Left ventricle myocardium inferior (tissue), 1 donor: ENCODE measurements at regions not wholly inside any gene's neighbourhood (a gene's known extent, or its start where the extent isn't known, plus 50 kb on each side); places are given as distances from the start of the nearest gene placed in this dataset.
A peak's percentile ranks its signal among the peaks of the same experiment; 100 is the strongest.
"Not testable (repeated sequence)": the region's sequence is repeated elsewhere in the genome, so short reads cannot be mapped to it uniquely, and the experiment has no call there.

Experiments used
- DNase-seq: peaks from one replicate; pipeline ENCODE4 v3.0.0-alpha.2; 2020
- H3K27ac ChIP-seq: fragments of 200-600 bp; replicated peaks from 2 replicates; pipeline ENCODE4 v1.8.0; 2021
- H3K27me3 ChIP-seq: fragments of 200-600 bp; 2 replicates; pipeline ENCODE4 v1.8.0; 2021; ENCODE audit warnings: low read depth
- H3K36me3 ChIP-seq: fragments of 200-600 bp; 2 replicates; pipeline ENCODE4 v1.8.0; 2021
- H3K4me1 ChIP-seq: fragments of 200-600 bp; 2 replicates; pipeline ENCODE4 v1.8.0; 2021
- H3K4me3 ChIP-seq: fragments of 200-600 bp; 2 replicates; pipeline ENCODE4 v1.8.0; 2021; ENCODE audit warnings: mild to moderate bottlenecking, moderate library complexity
- H3K9me3 ChIP-seq: fragments of 200-600 bp; replicated peaks from 2 replicates; pipeline ENCODE4 v1.8.0; 2021
- intact Hi-C: fragments of 100-400 bp; cut with micrococcal nuclease; formaldehyde crosslinking; loops from one replicate; pipeline ENCODE4 v1.11.0; 2022
- TF ChIP-seq, protein P1 (sequence below): fragments of 200-600 bp; IDR thresholded peaks from 2 replicates; pipeline ENCODE4 v1.8.0; 2021; ENCODE audit warnings: antibody characterized with exemption, mild to moderate bottlenecking, borderline replicate concordance
- donor health status: DM: no; HTN: yes; CAD: no; lungs with severe emphysema.

DNA sequence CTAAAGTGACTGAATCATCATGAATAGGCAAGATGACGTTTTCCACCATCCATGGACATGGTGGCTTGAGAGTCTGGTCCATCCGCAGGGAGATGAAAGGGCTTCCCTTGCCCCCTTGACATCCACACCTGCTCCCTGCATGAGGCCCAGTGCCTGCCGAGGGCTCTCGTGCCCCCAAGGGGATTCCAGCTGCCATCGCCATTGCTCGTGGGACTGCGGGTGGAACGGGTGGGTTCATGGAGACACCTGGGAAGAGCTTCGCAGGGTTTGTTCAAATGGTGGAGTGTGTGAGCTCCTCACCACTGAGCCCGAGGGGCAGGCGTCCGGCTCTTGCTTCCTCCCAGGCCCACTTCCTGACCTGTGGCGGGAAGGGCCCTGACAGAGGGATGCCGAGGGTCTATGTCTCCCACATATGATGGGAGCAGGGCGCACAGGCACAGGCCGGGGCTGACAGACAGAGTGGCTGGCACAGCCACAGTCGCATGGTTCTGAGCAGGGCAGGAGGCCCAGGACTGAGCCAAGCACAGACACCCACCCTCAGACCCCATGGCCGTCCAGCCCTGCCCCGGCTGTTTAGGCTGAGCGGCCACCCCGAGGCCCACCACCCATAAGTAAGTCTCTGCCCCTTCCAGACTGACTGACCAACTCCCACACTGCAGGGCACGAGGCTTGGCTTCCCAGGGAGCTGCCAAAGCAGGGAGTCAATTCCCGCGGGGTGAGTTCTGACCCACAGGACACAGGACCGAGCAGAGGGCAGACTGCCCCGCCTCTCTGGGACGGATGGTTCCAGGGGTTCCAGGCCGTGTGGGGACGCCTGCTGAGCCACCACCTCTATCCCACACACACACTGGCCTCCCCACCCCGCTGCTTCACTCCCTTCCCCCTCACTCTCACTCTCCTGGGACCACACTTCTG lies 70.0 kb upstream of the PPP1R26 start:
- peaks cover 98% of the 10 kb centered on the region for H3K27me3 ChIP-seq
- no peak overlapping the region for H3K4me3 ChIP-seq
- DNase-seq: no peak
- no peak overlapping the region for H3K27ac ChIP-seq
- H3K4me1 ChIP-seq: peaks cover 5% of the 10 kb centered on the region
- TF ChIP-seq, protein P1, sequence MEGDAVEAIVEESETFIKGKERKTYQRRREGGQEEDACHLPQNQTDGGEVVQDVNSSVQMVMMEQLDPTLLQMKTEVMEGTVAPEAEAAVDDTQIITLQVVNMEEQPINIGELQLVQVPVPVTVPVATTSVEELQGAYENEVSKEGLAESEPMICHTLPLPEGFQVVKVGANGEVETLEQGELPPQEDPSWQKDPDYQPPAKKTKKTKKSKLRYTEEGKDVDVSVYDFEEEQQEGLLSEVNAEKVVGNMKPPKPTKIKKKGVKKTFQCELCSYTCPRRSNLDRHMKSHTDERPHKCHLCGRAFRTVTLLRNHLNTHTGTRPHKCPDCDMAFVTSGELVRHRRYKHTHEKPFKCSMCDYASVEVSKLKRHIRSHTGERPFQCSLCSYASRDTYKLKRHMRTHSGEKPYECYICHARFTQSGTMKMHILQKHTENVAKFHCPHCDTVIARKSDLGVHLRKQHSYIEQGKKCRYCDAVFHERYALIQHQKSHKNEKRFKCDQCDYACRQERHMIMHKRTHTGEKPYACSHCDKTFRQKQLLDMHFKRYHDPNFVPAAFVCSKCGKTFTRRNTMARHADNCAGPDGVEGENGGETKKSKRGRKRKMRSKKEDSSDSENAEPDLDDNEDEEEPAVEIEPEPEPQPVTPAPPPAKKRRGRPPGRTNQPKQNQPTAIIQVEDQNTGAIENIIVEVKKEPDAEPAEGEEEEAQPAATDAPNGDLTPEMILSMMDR: no peak
- intact Hi-C loops: loop anchor here (5.0 kb wide), 1 partner anchor 322 kb away; the partner anchor contains the start of gene OLFM1
- H3K9me3 ChIP-seq: peaks cover 15% of the 10 kb centered on the region
- H3K36me3 ChIP-seq: no peaks in the 10 kb centered on the region

DNA sequence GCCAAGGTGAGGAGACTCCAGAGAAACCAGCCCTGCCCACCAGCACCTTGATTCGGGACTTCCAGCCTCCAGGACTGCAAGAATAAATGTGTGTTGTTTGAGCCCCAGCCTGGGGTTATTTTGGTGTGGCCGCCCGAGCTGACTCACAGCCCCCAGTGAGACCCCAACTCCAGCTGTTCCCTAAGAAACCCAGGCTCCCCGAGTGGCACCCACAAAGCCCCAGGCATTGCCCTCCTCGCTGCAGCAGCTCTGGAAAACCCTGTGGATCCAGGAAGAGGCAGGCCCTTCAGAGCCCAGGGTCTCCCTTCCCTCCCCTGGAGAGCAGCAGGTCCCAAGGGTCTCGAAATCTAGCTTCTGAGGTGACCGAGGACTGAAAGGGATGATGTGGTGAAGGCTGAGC lies 69.2 kb upstream of the PPP1R26 start:
- Histone ChIP-seq H3K9me3 (peaks cover 15% of the 10 kb centered on the region), H3K27ac (no peak overlapping the region), H3K27me3 (peaks cover 96% of the 10 kb centered on the region), H3K4me3 (no peak overlapping the region), H3K36me3 (no peaks in the 10 kb centered on the region), H3K4me1 (peaks cover 5% of the 10 kb centered on the region)
- DNase-seq: no peak
- TF ChIP-seq, protein P1: no peak
- intact Hi-C loops: loop anchor here (5.0 kb wide), 1 partner anchor 323 kb away; the partner anchor contains the start of gene OLFM1

DNA sequence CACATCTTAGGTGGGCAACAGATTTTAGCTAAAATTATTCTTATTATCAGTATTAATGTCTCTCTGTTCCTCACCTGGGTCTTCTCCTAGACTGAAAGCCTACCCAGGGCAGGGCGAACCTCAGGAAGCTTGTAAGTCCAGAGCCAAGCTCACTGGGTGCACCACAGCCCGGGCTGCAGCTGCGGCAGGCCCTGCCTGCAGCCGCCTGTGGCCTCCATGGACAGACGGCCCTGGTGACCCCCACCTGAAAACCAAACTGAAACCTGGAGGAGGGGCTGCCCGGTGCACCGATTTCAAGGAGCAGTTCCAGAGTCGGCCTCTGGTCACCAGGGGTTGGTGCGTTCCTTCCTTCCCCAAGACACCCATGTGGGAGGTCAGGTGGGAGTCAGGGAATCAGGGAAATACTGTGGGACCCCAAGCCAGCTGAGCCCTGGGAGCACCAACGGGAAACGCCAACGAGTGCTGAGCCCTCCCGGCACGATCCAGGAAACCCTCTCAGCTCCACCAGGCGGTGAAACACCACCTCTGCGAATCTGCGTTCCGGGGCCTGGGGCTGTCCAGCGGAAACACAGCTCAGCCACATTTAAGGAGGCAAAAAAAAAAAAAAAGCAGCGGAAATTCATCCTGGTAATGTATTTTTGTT lies 68.6 kb upstream of the PPP1R26 start:
- Histone ChIP-seq H3K27me3 (peaks cover 98% of the 10 kb centered on the region), H3K4me1 (peaks cover 5% of the 10 kb centered on the region), H3K27ac (no peak overlapping the region), H3K4me3 (no peak overlapping the region), H3K9me3 (peaks cover 15% of the 10 kb centered on the region), H3K36me3 (no peaks in the 10 kb centered on the region)
- no peak for DNase-seq
- TF ChIP-seq, protein P1: no peak
- intact Hi-C loops: loop anchor here (5.0 kb wide), 1 partner anchor 324 kb away; the partner anchor contains the start of gene OLFM1

DNA sequence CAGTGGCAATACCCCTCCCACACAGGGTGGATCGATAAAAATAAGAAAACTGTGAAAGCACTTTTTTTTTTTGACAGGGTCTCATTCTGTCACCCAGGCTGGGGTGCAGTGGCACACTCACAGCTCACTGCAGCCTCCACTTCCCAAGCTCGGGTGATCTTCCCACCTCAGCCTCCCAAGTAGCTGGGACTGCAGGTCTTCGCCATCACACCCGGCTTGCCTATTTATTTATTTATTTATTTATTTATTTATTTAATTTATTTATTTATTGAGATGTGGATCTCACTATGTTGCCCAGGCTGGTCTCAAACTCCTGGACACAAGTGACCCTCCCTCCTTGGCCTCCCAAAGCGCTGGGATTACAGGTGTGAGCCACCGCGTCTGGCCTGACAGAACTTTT lies 68.0 kb upstream of the PPP1R26 start:
- H3K27me3 ChIP-seq: peaks cover 98% of the 10 kb centered on the region

DNA sequence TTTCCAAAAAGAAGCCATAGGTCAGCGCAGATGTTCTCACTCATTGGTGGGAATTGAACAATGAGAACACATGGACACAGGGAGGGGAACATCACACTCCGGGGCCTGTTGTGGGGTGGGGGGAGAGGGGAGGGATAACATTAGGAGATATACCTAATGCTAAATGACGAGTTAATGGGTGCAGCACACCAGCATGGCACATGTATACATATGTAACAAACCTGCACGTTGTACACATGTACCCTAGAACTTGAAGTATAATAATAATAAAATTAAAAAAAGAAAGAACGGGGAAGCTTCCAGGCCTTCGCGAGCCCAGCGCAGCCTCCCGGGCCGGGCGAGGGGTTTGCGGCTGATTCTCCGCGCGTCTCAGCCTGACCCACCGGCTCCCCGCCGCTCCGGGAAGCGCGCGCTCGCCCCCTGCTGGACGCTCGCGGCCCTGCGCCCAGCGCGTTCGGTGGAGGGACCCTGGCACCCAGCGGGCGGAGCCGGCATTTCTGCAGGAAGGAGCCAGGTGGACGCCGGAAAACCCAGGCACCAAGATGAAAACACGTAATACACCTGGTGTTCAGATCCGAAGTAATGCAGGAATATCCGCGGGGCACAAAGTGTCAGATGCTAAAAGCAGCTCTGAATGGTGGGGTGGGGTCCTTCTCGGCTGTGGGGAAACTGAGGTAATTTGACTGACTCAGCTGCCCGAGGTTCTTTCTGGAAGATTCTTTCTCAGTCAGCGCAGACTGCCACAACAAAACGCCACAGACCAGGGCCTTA lies 67.1 kb upstream of the PPP1R26 start:
- not testable (repeated sequence) for H3K9me3 ChIP-seq, H3K27ac ChIP-seq, H3K4me3 ChIP-seq, H3K36me3 ChIP-seq, H3K4me1 ChIP-seq
- peak; percentile 60 for DNase-seq
- TF ChIP-seq, protein P1: peak; percentile 100
- peaks cover 98% of the 10 kb centered on the region for H3K27me3 ChIP-seq
- intact Hi-C loops: loop anchor here (5.0 kb wide), 1 partner anchor 325 kb away; the partner anchor contains the start of gene OLFM1

More for the DNA sequence above, 68.0 kb upstream of the PPP1R26 start:
- DNase-seq, H3K27ac ChIP-seq, H3K36me3 ChIP-seq, H3K4me1 ChIP-seq, H3K4me3 ChIP-seq: not testable (repeated sequence)
- peaks cover 15% of the 10 kb centered on the region for H3K9me3 ChIP-seq
- intact Hi-C loops: loop anchor here (5.0 kb wide), 1 partner anchor 324 kb away; the partner anchor contains the start of gene OLFM1
